ENCODE measurements at regions not wholly inside any gene's neighbourhood (a gene's known extent, or its start where the extent isn't known, plus 50 kb on each side); places are given as distances from the start of the nearest gene placed in this dataset.

- DNase-seq (ENCODE audit: extremely low spot score): no peak
- H3K4me1 ChIP-seq: no peaks in the 10 kb centered on the region
- no peak for TF ChIP-seq POLR2A (IDR thresholded peaks at IDR 0.05; ENCODE audit: low read depth)
- TF ChIP-seq, protein P1, sequence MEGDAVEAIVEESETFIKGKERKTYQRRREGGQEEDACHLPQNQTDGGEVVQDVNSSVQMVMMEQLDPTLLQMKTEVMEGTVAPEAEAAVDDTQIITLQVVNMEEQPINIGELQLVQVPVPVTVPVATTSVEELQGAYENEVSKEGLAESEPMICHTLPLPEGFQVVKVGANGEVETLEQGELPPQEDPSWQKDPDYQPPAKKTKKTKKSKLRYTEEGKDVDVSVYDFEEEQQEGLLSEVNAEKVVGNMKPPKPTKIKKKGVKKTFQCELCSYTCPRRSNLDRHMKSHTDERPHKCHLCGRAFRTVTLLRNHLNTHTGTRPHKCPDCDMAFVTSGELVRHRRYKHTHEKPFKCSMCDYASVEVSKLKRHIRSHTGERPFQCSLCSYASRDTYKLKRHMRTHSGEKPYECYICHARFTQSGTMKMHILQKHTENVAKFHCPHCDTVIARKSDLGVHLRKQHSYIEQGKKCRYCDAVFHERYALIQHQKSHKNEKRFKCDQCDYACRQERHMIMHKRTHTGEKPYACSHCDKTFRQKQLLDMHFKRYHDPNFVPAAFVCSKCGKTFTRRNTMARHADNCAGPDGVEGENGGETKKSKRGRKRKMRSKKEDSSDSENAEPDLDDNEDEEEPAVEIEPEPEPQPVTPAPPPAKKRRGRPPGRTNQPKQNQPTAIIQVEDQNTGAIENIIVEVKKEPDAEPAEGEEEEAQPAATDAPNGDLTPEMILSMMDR (IDR thresholded peaks at IDR 0.05): no peak
- TF ChIP-seq EP300 (IDR thresholded peaks at IDR 0.05): no peak
- TF ChIP-seq POLR2AphosphoS5 (IDR thresholded peaks at IDR 0.05): no peak
- H3K27me3 ChIP-seq: no peaks in the 10 kb centered on the region
- intact Hi-C loops (cut with DNase I): no loop called here
- 93% methylated on average over 3 of the region's 4 CpGs for WGBS
- H3K36me3 ChIP-seq: no peaks in the 10 kb centered on the region
- H3K4me3 ChIP-seq: no peak overlapping the region
- no peak overlapping the region for H3K27ac ChIP-seq (replicated peaks in 1 of 4)
- no peaks in the 10 kb centered on the region for H3K9me3 ChIP-seq
These were observed 120.4 kb upstream of the CLDN10 start for GRCh38 chr13:95432141-95432540.

GRCh38 chr13:95433537-95433936, 119.0 kb upstream of the CLDN10 start:
- TF ChIP-seq, protein P1 (IDR thresholded peaks at IDR 0.05): no peak
- no peak for TF ChIP-seq EP300 (IDR thresholded peaks at IDR 0.05)
- TF ChIP-seq POLR2AphosphoS5 (IDR thresholded peaks at IDR 0.05): no peak
- TF ChIP-seq POLR2A (IDR thresholded peaks at IDR 0.05; ENCODE audit: low read depth): no peak
- H3K4me1 ChIP-seq: no peaks in the 10 kb centered on the region
- no peak overlapping the region for H3K4me3 ChIP-seq
- no peaks in the 10 kb centered on the region for H3K27me3 ChIP-seq
- no peaks in the 10 kb centered on the region for H3K9me3 ChIP-seq
- WGBS: 92% methylated on average over 21 of the region's 21 CpGs
- intact Hi-C loops (cut with DNase I): no loop called here
- no peak overlapping the region for H3K27ac ChIP-seq (replicated peaks in 1 of 4)
- H3K36me3 ChIP-seq: no peaks in the 10 kb centered on the region
- no peak for DNase-seq (ENCODE audit: extremely low spot score)

DNA sequence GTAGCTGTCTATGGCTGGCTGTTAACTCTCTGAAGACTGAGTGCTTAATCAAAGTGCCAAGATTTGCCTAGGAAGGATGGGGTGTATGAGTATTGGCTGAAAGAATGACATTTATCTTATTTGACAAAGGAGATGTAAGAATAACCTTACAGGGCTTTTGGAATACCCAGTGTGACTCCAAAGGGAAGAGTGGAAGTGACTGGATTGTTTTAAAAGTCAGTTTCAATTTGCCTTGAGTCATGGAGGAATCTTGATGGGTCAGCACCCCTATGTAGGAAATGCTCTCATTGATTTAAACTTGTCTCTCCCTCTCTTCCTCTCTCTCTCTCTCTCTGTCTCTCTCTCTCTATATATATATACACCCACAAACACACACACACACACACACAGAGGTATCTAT, 118.4 kb upstream of the CLDN10 start:
- no peak for DNase-seq (ENCODE audit: extremely low spot score)
- intact Hi-C loops (cut with DNase I): no loop called here
- no peaks in the 10 kb centered on the region for H3K9me3 ChIP-seq
- H3K36me3 ChIP-seq: no peaks in the 10 kb centered on the region
- no peaks in the 10 kb centered on the region for H3K27me3 ChIP-seq
- H3K4me1 ChIP-seq: no peaks in the 10 kb centered on the region
- H3K4me3 ChIP-seq: no peak overlapping the region
- TF ChIP-seq, protein P1 (IDR thresholded peaks at IDR 0.05): no peak
- TF ChIP-seq POLR2A (IDR thresholded peaks at IDR 0.05; ENCODE audit: low read depth): no peak
- TF ChIP-seq EP300 (IDR thresholded peaks at IDR 0.05): no peak
- H3K27ac ChIP-seq (replicated peaks in 1 of 4): no peak overlapping the region

GRCh38 chr13:95437561-95437960, 115.0 kb upstream of the CLDN10 start:
- TF ChIP-seq, protein P1 (IDR thresholded peaks at IDR 0.05): no peak
- TF ChIP-seq POLR2AphosphoS5 (IDR thresholded peaks at IDR 0.05): no peak
- TF ChIP-seq EP300 (IDR thresholded peaks at IDR 0.05): no peak
- no peak for TF ChIP-seq POLR2A (IDR thresholded peaks at IDR 0.05; ENCODE audit: low read depth)
- no peaks in the 10 kb centered on the region for H3K4me1 ChIP-seq
- 89% methylated on average over 7 of the region's 7 CpGs for WGBS
- H3K4me3 ChIP-seq: no peak overlapping the region
- intact Hi-C loops (cut with DNase I): no loop called here
- H3K27ac ChIP-seq (replicated peaks in 1 of 4): no peak overlapping the region
- H3K27me3 ChIP-seq: no peaks in the 10 kb centered on the region
- no peaks in the 10 kb centered on the region for H3K9me3 ChIP-seq
- H3K36me3 ChIP-seq: no peaks in the 10 kb centered on the region
- DNase-seq (ENCODE audit: extremely low spot score): no peak

DNA sequence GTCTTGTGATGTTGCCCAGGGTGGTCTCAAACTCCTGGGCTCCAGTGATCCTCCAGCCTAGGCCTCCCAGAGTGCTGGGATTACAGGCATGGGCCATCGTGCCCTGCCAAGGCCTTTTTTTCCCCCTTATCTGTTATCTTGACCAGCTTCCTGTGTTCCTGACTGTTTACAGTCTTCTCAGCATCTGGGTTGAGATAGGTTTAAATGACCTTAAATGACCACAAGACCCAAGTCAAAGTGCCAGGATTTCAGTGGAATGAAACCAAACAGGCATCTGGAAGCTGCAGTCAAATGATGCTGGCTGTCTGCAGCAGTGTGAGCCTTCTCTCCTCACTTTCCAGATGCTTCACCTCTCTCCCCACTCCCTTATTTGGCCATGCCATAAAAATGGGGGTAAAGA, 114.2 kb upstream of the CLDN10 start:
- Histone ChIP-seq H3K27ac (replicated peaks in 1 of 4) (no peak overlapping the region), H3K36me3 (no peaks in the 10 kb centered on the region), H3K9me3 (no peaks in the 10 kb centered on the region), H3K4me1 (no peaks in the 10 kb centered on the region), H3K27me3 (no peaks in the 10 kb centered on the region), H3K4me3 (no peak overlapping the region)
- 45% methylated on average over 1 of the region's 1 CpG for WGBS
- intact Hi-C loops (cut with DNase I): no loop called here
- TF ChIP-seq, protein P1 (IDR thresholded peaks at IDR 0.05): no peak
- TF ChIP-seq EP300 (IDR thresholded peaks at IDR 0.05) (no peak), POLR2AphosphoS5 (IDR thresholded peaks at IDR 0.05) (no peak), POLR2A (IDR thresholded peaks at IDR 0.05; ENCODE audit: low read depth) (no peak)
- DNase-seq (ENCODE audit: extremely low spot score): no peak

Data from esophagus muscularis mucosa (tissue), 4 donors.